GM18520 (cell line): ENCODE measurements at regions not wholly inside any gene's neighbourhood (a gene's known extent, or its start where the extent isn't known, plus 50 kb on each side); places are given as distances from the start of the nearest gene placed in this dataset.

Experiments used
- ATAC-seq: cut with Tn5 transposase; IDR thresholded peaks from one replicate; pipeline ENCODE4 v1.9.1; 2021; ENCODE audit not compliant: unreplicated experiment

DNA sequence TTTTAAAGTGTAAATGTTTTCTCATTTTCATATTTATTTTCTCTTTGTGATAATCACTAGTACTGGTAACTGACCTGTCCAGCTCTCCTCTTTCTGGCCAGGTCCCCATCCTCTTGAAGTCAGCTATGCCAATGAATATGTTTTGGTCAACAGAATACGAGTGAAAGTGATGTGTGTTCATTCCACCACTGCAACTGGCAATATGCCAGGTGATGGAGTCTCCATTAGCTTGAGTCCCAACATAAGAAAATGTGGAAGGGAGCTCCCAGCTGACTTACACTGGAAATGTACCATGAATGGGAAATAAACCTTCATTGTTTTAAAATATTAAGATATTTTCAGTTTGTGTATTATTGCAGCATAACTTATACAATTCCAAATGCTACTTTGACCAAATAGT lies 75.8 kb downstream of the CCDC34 start:
- no peak for ATAC-seq

DNA sequence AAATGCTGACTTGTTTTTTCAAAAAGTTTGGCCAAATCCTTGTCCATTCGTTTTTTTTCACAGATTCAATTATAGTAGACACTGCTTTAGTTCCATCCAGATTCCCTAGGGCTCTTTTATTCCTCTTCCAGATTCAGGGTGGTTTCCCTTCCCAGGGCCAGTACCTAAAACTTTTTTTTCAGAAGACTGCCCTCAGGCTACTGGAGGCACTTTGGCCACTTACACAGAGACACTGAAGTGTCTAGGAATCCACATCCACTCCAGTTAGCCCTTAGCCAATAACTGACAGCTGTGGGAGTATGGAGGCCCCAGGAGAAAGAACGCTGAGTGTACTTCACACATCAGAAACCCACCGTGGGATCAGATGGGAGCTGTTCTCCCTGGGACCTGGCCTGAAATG lies 77.3 kb downstream of the CCDC34 start:
- no peak for ATAC-seq

DNA sequence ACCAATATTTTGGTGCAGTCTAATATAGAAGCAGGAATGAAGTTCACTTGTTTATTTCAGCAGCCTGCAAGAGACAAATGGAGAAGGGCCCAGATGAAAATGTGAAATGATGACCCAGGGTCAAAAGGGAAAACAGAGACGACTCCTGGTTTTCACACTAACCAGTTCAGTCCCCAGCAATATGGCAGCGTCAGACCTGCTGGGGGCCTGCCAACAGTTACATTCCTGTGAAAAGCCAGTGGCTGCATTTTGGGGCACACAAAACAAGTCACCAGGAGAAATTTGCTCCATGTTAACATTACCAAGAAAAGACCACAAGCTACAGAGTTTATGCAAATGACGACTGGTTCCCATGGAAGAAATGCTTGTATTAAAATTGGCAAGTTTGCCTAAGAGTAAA lies 80.2 kb downstream of the CCDC34 start:
- no peak for ATAC-seq

DNA sequence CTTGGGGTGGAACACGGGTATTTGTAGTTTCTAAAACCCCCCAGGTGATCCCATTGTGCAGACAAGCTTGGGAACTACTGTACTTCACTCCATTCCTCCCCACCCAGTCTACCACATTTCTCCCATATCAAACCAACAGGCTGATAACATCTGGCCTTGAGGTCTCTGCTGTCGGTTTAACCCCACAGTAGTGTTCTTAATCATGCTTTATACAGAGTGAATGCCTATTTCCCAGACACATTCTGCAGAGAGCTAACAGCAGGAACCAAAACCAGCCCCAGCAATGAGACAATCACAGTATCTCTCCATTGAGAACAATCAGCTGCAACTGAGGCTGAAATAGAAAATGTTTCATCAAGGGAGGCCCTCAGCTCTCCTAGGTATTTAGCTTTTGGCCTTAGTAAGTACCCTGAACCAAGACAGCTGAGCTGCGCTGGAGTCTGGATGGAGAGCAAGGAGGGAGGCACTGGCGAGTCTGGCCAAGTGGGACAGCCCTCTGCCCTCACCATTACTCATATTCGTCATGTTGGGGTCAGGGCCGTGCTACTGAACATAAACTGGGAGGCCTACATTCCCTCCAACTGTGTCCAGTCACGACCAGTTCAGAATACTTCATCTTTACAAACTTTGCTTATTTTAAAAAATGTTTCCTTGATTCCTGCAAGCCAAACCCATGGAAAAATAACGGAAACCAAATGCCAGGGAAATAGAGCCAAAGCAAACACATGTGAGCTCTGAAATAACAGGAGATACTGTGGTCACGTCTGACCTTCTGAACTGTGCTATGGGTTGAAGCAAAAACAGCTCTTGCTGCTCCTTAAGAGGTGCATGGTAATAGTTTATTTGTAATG lies 81.0 kb downstream of the CCDC34 start:
- ATAC-seq, result no peak

DNA sequence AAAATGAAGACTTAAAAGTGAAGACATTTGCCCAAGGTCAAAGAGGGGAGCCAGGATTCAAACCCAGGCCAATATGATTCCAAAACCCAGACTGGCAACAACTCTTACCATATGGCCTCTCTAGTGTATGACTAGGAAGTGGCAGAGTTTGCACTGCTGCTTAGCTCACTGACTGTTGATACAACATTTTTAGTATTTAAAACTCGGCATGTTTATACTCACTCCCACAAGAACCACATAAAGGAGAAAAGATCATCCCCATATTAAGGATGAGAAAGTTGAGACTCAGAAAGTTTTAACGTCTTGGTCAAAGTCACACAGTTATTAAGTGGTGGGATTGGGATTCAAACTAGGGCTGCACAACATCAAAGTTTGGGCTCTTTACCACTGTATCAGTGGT lies 81.7 kb downstream of the CCDC34 start:
- no peak for ATAC-seq

DNA sequence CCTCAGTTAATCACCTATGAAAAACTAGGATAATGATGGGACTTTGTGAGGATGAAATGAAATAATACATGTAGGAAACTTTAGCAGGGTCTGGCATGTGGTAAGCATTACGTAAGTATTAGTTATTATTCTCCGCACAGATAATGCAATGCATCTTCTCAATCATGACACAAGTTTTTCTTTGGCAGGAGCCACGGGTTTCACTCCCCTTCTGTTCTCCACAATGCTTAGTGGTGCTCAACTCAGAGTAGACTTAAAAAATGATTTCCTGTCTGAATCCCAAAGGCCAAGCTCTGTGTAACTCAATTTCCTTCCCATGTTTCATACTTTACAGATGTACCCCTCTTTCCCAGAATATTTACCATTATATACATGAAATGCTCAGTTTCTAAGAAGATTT lies 82.9 kb downstream of the CCDC34 start:
- no peak for ATAC-seq

DNA sequence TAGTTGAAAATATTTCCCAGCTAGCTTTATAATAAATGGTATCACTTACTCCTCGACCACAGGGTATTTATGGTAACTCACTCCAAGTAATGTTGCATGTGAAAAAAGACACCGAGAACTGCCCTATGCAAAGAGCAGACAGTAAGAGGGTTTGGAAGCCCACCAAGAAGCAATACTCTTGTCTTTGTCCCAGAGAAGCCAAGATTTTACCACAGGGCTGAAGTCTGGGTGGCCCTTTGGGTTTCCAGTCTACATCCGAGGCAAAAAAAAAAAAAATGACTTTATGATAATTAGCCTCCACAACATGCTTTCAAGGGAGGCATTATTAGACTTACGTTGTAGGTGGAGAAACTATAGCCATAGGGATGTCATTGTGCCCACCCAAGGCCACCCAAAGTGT lies 83.6 kb downstream of the CCDC34 start:
- ATAC-seq, result no peak

DNA sequence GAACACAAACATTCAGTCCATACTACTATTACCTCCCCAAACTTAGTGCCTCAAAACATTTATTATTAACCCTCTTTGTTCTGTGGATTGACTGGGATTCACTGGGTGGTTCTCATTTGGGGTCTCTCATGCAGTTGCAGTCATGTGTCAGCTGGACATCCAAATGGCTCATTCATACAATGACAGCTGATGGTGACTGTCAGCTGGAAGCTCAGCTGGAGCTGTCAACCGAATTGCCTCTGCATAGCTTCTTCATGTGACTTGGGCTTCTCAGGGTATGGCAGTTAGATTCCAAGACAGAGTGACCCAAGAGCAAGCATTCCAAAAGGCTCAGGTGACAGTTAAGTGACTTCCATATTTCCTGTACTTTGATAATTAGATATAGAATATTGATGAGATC lies 85.2 kb downstream of the CCDC34 start:
- no peak for ATAC-seq

DNA sequence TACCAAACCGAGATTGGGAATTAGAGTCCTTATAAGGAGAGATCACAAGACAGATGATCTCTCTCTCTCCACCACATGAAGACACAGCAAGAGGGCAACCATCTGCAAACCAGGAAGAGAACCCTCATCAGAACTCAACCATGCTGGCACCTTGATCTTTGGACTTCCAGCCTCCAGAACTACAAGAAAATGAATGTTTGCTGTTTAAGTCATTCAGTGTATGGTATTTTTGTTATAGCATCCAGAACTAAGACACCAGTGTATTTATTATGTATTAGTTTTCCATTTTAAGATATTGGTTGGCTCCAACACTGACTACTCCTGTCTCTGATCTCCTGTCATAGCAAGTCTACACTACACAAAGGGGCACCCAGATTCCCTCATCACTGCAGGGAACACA lies 86.9 kb downstream of the CCDC34 start:
- no peak for ATAC-seq

DNA sequence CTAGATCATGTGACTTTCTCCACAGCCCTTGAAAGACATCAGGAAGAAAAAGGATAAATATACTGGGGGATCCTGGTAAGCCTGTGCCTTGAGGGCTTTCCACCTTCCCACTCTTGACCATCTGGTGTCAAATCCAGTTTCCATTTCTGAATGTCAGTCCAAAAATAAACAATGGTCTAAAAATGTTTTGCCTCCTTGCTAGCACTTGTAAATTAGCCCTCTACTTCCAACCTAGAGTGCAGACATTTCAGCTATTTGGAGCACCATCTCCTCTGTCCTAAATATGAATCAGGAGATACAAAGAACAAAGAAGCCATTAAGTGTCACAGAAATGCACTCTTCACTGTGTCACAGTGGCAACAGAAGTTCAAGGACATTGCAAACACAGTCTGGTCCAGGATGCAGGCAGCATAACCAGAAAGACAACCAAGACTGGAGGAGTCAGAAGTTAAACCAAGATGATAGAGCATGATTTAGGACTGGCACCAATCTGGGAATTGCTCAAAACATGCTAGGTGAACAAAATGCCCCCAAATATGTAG lies 88.1 kb downstream of the CCDC34 start:
- no peak for ATAC-seq

DNA sequence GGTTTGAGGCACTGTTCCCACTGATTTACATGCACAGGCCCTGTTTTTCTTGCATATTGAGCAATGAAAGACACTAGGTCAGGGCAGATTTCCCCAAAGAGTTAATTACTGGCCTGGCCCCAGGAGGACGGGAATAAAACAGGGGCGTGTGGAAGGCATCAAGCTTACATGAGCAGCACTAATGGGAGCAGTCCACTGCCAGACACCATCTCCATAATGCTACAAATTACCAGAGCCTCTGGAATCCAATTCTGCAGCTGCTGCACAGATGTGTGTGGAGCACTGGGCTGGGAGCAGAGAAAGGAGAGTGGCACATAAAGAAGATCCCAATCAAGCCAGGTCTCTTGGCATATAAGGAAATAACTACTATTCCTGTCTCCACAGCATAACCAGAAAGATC lies 96.9 kb downstream of the CCDC34 start:
- ATAC-seq, result no peak

DNA sequence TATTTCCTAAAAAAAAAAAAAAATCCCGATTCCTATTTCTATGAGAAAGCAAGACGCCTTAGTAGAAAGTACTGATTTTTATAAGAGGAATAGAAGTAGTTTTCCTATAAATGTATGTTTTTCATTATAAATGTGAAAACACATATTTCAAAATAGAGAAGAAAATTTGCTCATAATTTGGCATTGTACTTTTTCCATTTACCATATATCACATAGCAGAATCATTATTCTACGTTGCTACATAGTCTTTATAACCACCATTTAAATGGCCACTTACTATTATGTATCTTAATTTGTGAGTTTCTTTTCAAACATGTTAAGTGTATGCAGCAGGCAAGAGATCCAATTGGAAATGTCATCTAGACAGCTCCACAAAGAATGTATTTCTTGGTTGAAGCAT lies 99.0 kb downstream of the CCDC34 start:
- no peak for ATAC-seq

DNA sequence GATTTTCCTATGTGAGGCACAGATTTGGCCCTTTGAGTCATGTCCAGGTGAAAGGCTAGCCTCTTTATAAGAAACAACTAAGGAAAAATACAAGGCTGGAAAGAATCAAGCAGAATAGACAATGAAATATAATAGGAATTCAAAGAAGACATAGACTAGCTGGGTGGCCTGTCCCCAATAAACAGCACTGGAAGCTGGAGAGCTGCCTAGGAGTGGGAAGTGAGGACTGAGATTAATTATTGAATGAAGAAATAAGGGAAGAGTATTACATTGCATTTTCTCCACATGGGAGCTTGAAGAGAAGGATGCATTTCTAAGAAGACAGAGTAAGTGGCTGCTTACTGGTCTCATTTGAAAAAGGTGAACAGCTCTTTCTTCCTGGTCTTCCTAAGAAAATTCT lies 100.0 kb downstream of the CCDC34 start:
- ATAC-seq, result no peak

DNA sequence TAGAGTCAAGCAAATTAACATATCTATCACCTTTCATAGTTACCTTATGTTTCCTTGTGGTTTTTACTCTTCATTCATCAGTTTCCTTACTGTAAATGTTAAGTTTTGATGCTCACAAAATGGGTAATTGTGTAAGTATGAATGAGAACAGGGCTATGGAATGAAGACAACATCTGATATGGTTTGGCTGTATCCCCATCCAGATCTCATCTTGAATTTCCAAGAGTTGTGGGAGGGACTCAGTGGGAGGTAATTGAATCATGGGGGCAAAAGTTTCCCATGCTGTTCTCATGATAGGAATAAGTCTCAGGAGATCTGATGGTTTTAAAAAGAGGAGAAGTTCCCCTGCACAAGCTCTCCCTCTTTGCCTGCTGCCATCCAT lies 107.6 kb downstream of the CCDC34 start:
- ATAC-seq, result no peak

DNA sequence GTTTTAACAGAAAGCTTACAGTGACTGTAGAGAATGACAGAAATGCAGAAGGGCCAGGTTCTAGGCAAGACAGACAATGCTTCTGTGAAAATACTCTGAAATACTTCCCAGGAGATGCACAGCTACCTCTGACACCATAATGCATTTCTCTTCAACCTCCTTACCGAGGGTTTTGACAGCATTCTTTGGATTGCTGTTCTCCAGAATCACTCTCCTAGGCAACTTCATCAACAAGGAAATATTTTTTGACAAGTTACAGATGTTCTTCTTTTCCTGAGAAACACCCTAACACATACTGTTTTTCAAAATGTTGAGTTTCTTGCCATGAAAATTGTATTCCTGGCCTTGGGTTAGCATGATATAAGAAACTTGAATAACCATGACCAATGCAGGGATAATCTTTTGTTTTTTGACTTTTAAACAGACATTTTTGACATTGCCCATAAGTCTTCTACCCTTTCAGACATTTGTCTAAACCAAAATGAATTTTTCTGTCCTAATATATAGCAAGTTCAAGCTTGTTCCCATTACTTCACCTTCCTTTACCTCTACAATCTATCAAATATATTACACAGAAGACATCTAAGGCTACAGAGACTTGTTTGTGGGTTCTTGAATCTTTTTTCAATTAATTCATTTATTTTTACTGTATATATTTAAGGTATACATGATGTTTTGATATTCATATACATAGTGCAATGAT lies 108.1 kb downstream of the CCDC34 start:
- ATAC-seq, result no peak

DNA sequence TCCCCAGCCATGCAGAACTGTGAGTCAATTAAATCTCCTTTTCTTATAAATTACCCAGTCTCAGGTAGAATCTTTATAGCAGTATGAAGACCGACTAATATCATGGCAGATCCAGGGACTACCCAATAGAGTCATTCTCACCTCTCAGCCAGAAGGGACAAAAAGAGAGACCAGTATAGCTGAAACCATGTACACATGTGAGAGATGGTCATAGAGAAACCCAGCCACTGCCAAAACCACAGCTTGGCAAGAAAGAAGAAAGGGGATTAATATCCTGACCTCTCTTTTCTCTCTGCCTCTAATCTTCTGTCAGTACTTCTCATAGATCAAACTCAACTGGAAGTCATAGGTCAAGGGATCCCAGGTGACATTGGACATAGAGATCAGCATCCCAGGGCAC lies 109.8 kb downstream of the CCDC34 start:
- peak; percentile 73 for ATAC-seq

DNA sequence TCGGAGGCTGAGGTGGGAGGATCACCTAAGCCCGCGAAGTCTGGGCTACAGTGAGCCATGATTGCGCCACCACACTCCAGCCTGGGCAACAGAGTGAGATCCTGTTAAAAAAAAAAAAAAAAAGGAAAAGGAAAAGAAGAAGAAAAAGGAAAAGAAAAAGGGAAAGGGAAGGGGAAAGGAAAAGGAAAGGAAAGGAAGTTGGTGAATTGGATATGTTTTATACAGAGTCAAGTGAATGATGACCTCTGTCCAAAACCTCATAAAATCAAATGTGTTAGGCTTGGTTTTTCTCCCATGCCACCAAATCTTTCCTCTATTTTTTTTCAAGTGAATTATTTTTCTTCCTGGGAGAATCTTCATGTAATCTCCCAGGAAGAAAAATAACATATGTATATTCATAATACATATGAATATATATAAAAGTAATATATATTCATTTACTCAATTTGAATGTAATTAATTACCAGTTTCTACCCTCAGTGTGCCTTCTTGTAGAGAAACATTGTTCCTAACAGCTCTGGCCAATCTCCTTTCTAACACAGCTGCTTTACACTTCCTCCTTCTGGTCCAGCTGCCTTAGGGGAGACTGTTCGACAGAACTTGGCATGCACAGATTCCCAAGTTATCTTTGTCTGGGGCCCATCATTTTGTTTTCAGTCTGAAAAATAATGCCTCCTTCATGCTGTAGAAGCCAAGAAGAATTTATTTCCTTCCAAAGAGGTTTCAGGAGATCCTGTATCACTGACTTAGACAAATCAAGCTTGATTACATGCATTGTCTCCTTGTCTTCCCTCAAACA lies 111.9 kb downstream of the CCDC34 start:
- ATAC-seq, result no peak

DNA sequence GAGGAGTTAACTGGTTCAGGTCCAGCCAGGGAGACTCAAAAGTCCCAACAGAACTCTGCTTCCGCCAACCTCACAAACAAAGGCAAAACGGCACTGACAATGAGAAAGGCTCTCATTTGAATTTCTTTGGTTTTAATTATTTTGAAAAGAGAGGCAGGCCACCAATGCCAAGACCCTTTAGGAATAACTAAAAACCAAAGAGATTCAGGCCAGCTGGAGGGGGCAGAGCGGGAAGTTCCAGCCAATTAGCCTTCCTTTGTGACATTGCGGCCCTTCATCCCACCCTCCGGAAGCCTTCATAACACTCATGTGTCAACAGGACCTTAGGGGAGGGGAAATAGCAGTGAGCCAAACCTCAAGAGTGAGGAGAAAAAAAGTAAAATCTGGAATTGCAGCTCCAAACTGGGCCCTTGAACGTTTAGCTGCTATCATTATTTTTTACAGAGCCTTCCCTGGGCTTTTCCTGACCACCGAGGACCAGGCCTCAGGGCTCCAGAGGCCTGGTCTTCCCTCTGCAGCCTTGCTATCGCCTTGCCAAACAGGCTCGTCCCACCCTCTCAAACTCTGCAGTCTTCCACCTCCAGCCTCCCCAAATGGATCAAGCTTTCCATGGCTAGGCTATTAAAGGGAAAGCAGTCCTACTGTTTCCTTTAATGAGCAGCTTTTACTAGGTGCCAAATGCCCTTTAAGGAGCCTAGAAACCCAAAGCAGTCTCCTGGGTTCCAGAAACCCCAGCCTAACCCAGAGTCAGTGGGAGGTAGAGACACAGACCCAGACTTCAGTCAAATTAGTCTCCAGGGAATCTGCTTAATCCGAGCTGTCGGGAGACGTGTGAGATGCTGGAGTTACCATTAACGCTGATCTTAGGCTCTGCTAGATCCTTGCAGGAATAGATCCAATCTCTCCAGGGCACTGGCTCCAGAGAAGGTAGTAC lies 114.2 kb downstream of the CCDC34 start:
- no peak for ATAC-seq

DNA sequence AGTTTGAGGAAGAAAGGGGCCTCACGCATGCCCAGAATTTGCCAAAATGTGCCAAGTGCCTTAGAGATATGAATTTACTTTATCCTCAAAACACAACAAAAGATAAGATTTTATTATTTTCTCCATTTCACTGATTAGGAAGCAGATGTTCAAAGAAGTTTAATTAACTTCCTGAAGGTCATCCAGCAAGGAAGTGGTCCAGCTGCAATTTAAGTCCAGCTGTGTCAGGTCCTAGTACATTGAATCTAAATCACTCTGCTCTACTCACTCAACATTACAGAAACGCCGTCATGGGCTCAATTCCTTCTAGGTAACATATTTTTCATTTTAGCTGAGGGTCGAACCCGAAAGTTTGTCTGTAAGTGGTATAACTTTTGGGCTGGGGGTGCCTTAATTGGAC lies 115.4 kb downstream of the CCDC34 start:
- no peak for ATAC-seq

DNA sequence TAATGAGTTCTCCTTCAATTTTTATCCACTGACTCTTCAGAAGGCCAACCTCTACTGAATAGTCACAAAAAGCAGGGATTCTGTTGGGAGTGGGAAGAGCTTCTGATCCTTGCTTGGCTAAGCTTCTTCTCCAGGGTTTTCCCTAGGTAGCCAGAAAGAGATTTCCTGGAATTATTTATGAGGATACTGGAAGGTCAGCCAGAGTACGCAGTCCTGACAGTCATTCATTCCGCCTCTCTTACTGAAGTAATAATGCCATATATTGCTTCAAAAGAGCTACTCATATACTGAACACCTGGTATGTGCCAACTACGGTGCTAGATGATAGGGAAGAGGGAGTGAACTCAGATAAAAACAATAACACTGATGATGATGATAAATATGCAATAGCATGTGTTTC lies 116.1 kb downstream of the CCDC34 start:
- no peak for ATAC-seq

DNA sequence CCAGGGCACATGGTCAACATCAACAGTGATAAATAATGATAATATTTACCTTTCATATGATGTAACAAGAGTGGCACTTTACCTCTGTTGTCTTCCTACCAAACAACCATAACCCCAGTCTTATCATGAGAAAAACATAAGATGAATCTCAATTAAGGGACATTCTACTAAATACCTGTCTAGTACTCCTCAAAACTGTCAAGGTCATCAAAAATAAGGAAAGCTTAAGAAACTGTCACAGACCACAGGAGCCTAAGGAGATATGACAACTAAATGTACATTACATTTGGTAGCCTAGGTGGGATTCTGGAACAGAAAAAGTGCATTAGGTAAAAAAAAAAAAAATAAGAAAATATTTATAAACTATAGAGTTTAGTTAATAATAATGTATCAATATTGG lies 118.1 kb downstream of the CCDC34 start:
- no peak for ATAC-seq
